ENCODE measurements at regions not wholly inside any gene's neighbourhood (a gene's known extent, or its start where the extent isn't known, plus 50 kb on each side); places are given as distances from the start of the nearest gene placed in this dataset.
"Not testable (repeated sequence)": the region's sequence is repeated elsewhere in the genome, so short reads cannot be mapped to it uniquely, and the experiment has no call there.

DNA sequence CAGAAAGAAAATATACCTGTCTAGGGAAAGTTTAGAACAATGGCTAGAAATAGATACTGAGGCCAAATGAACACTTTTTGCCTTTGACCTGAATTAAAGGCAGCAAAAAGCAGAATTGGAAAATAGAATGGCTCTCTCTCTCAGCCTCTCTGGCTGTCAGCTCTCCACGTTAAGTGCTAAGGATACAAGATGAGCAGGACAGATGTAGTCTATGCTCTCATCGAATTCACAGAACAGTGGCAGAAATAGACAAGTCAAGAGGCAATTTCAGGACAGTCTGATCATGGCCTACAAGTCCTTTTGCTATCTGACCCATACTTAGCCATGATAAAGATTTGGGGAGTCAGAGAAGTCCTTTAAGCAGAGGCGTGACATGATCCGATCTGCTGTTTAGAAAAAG is 120.2 kb upstream of the CREB1 start:
- DNase-seq (ENCODE audit: low read depth), result no peak

DNA sequence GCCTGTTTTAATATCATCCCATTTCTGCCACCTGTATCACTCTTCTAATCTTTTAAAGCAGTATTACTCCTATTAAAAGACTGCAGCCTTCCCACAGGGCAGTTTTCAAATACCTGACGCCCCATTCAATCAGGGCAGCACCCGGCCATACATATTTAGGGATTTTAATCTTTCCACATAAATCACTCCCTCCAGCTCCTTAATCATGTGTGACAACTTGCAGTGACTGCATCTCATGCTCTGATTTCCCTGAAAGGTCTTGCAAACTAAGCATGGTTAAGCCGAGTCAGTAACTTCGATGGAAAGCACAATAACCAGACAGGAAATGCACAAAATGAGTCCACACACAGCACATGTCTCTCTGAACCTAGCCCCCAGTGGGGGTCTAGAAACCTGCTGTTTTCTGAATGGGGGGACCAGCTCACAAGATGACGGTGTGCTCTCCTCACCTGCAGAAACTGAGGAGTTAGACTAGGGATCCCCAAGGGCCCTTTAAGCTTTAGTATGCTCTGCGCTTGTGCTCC is 116.9 kb upstream of the CREB1 start:
- DNase-seq (ENCODE audit: low read depth), result no peak

DNA sequence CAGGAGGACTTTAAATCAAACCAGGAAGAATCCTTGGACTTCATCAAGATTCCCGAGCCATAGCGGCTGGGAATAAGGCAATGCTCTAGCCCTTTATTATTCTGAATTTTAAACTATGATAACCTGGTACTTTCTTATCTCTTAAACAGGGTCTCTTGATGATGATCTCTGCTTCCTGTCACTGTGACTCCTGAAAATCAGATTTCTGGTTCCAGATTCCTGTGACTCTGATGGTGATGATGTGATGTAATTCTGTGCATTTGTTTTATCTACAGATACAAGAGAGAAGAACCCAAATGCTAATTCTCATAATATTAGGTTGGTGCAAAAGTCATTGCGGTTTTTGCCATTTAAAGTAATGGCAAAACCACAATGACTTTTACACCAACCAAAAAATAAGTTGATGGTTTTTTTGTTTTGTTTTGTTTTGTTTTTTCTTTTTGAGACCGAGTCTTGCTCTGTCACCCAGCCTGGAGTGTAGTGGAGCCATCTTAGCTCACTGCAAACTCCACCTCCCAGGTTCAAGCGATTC is 116.3 kb upstream of the CREB1 start:
- no peak for DNase-seq (ENCODE audit: low read depth)

DNA sequence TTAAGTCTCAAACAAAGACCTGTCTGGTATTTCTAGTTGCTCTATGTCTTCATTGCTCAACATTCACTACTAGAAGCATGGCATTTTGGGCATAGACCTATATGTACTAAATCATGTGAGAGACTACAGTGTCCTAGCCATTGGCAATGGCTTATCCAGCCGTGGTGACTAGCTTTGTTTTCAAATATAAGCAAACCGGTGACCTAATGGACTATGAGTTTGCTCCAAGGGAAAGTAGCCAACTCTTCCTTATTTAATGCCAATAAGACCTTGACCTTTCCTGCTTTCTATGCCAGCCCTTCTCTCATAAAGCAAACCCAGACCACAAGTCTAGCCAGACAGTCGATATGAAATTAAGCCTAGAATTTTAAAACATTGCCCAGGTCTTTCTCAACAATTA is 113.7 kb upstream of the CREB1 start:
- no peak for DNase-seq (ENCODE audit: low read depth)

DNA sequence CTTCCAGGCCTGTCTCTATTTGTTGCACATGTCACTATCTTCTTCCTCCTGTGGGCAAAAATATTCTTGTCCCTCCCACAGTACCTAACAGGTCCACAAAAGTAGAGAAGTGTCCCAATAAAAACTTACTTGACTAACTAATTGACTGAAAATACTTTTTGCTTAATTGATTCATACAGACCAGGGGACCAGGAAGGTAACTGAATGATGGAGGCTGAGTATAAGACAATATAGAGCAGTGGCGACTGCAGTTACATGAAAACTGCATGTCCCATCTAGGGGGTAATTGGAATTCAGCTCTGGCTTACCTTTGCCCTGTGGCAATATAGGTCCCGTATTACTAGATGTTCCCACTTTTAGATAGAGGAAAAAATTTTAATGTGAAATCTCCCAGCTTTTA is 112.9 kb upstream of the CREB1 start:
- no peak for DNase-seq (ENCODE audit: low read depth)

DNA sequence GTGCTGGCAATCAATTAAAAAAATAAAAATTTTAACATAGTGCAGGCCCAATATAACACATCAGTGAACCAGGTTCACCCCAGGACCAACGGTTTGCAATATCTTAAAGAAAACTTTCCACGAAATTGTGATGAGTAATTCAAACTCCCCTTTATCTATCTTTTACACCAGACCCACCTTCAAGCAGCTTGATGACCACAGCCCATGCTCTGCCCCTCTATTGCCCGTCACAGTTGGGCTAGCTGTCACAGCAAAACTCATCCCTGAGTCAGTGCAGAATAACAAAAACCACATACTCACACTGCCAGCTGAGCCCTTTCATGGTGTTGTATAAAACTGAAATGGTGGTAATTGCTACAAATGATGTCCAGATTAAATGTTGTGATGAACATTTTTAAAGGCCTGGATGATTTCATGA is 112.5 kb upstream of the CREB1 start:
- no peak for DNase-seq (ENCODE audit: low read depth)

DNA sequence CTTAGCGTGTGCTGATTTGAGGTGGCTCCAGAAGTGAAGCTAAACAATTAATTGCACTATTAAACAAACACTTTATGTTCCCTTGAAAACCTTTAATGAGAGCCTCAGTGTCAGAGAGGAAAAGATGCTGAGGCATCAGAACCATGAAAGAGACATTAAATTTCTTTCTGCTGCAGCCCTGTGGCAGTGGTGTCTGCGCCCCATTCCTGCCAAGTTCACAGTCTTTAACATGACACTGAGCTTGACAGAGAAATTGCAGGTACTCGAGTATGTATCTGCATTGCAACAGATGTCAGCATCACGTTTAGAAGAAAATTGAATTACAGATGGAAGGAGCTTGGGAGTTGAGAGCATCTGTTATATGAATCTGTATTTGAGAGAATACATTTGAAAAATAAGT is 111.3 kb upstream of the CREB1 start:
- no peak for DNase-seq (ENCODE audit: low read depth)

DNA sequence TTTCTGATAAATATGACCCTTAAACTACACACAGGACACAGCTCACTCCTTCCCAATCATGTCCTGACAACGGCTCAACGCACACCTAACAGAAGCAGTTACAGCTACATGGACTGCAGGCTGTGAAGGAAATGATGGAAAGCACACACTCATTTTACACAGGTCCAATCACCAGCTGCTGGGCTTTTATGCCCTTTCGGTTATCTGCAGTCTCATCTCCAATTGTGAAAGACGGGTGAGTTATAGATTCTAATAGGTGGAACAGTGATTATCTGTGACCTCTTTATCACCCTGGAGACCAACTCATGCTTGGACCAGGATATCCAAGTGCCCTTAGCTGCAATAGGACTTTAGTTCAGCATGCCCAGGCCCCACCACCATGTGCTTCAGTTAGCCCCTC is 110.4 kb upstream of the CREB1 start:
- no peak for DNase-seq (ENCODE audit: low read depth)

DNA sequence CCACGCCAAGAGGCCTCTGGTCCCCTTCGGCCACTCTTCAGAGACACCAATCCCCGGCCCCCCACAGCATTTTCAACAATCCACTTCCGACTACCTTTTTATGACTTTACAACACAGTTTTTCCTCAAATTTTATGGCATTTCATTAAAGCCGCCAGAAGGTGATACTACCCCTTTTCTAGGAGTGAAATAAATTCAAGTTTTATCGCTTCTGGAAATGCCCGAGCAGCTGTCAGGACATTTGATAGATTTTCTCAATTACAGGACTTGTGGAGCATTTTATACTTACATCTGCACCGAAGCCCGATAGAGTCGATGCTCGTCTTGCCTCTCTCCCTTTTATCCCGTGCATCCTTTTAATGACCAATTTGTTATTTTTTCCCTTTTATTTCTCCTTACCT is 108.1 kb upstream of the CREB1 start:
- DNase-seq (ENCODE audit: low read depth), result no peak

DNA sequence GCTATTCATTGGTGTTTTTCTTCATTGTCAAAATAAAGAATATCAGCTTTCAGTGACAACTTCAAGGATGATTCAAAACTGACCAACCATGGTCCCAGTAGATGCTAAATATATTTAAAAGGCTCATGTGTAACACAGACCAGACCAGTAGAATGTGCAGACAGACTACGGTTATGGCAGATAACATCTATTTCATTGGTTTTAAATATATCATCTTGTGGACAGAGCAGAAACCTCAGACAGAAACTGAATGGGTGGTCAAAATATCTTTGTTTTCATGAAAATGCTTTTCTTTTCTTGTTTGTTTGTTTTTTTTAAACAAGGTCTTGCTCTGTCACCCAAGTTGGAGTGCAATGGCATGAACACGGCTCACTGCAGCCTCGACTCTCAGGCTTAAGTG is 107.4 kb upstream of the CREB1 start:
- DNase-seq (ENCODE audit: low read depth), result no peak

DNA sequence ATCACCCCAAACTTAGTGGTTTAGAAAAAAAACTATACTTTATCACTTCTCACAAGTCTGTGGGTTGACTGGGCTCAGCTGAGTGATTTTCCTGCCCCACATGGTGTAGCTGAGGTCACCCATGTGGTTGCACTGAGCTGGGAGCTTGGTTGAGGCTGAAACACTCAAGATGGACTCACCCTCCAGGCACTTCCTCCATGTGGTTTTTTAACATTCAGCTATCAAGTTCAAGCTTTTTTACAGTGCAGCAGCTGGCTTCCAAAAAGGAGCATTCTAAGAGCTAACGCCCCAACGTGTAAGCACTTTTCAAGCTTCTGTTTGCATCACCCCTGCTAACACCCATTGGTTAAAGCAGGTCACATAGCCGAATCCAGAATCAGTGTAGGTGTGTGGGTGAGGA is 105.9 kb upstream of the CREB1 start:
- DNase-seq (ENCODE audit: low read depth), result peak; percentile 31

DNA sequence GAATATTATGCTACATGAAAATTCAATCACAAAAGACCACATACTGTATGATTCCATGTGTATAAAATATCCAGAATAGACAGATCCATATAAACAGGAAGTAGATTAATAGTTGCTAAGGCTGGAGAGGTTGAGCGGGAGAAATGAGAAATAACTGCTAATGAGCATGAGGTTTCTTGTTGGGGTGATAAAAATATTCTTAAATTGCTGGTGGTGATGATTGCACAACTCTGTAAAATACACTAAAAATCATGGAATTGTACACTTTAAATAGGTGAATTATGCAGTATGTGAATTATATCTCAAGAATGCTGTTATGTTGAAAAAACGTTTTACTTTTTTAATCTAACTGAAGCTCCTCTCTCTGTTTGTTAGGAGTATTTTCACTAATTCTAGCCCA is 101.8 kb upstream of the CREB1 start:
- DNase-seq (ENCODE audit: low read depth), result no peak

DNA sequence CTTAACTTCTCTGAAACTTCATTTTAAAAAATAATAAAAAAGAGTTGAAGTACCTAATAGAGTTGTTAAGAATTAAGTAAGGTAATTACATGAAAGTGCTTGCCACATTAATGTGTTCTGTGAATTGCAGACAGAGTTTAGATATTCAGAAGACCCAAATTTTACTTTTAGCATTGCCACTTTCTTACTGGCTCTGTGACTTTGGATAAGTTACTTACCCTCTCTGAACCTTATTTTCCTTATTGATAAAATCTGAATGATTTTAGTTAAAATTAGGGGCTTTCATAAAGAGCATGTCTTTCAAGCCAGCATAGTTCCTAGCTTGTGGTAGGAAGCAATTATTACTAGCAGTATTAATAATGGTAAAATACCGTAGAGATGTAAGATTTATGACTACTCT is 101.2 kb upstream of the CREB1 start:
- DNase-seq (ENCODE audit: low read depth), result no peak

DNA sequence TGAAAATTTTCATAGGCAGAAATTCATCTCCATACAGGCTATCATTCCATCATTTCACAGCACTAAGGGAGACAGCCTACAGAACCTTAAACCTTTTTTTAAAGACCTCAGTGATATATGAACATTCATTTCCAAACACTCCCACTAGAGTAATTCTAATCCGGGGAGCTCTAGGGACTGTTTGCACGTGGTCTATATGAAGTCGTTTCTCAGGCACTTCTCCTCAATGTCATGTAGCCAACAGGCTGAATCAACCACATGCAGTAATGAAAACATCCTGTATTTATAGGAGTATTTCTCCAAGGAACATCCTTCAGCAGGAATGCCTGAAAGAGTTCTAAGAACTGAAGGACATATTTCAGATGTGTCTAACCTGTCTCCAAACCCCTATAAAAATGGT is 97.3 kb upstream of the CREB1 start:
- no peak for DNase-seq (ENCODE audit: low read depth)

DNA sequence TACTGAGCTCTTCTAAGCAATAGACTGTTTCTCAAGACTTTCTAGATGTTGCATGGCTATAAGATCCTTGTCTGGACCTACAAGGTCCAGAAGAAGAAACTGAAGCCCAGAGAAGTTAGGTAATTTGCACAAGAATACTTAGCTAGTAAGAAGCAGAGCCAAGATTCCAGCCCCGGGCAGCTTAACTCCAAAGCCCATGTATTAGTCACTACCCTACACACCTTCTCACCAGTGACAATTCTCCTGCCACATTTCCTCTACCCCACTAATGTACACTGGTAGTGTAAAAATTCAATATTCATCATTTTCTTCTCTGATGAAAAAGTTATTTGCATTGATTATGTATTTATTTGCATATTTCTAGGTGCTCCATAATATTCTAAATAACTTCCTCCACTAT is 95.5 kb upstream of the CREB1 start:
- DNase-seq (ENCODE audit: low read depth), result no peak

DNA sequence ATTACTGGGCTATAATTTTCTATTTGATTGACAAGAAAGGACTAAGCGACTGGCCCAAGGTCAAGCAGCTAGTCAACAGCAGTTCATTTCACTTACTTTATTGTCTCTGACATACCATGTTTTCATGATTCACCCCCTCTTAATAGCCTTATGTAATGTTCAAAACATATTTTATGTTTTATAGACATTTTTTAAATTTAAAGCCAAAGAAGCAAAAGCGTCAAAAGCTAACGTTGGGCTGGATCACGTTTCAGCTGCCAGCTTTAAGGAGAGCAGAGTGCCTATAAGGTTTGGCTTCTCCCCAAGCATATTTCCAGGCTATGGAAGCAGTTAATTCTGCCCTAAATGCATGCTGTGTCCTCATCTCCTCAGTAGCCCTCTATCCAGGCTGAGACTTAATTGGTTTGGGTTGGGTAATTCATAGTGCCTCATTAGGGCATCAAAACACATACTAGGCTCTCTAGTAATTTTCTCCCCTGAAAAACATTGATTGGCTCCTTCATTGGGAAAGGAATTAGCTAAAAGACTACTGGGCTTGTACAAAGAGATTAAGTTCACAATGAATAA is 94.8 kb upstream of the CREB1 start:
- no peak for DNase-seq (ENCODE audit: low read depth)

DNA sequence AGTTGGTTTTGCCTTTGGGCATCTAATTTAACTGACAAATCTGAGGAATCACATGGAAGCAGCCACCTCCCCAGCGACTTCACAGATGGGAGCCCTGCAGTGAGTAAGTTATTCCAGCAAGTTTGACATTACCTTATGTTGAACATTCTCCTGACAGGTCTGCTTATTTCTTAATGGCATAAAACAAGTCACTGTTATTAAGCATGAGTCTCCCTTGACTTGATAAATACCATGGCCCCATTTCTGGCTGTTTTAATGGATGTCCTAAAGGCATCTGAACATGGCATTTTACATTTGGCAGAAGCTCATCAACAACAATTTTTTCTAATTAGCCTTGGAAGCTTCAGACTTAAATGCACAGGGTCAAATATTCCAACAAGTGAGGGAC is 92.6 kb upstream of the CREB1 start:
- DNase-seq (ENCODE audit: low read depth), result no peak

DNA sequence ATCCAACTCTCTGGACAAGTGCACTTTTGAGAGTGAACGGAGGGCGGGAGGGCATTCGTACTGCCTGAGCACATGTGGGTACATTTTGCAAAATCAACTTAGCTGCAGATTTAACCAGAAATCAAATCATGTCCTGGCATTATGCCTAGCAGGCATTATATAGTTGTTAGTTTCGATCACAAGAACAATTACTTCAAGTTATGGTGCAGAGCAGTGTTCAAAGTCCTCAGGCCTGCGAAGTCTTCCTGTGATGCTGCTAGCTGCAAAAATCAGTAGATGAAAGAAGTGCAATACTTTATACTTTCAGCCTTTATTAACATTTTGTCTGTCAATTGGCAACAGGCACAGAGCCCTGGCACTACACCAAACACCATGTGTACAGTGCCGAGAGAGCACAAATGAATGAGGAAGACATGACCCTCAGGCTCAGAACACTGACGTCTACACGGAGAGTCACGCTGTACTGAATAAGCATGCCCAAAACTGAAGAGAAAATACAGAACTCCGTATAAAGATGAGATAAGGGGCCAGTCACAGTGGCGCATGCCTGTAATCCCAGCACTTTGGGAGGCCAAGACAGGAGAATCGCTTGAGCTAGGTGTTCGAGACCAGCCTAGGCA is 92.1 kb upstream of the CREB1 start:
- DNase-seq (ENCODE audit: low read depth), result no peak

DNA sequence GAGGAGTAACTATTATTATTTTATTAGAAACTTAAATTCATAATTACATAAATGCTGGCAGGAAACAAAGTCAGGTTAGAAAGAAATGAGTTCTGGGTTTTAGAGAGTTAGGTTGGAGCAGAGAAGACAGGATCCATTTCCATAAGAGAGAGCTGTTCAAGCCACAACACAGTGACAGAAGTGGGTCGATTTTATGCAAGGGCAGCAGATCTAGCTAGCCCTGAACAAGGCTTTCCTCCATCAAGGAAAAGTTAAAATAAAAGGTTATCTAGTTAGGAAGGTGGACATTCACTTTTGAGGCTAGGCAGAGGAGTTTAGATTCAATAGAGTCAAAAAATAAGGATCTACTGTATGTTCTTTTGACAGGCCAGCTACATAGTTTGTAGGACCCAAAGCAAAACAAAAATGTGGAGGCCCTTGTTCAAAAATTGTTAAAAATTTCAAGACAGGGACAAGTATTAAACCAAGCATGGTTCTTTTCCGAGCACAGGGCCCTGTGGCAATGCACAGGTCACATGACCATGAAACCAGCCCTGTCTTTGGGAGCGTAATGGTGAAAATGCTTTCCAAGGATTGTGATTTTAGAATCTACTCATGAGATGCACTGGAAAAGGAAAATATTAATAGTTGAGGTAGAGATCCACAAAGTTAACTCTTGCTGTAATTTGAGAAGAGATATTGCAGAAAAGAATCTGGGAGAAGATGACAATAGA is 91.2 kb upstream of the CREB1 start:
- no peak for DNase-seq (ENCODE audit: low read depth)

DNA sequence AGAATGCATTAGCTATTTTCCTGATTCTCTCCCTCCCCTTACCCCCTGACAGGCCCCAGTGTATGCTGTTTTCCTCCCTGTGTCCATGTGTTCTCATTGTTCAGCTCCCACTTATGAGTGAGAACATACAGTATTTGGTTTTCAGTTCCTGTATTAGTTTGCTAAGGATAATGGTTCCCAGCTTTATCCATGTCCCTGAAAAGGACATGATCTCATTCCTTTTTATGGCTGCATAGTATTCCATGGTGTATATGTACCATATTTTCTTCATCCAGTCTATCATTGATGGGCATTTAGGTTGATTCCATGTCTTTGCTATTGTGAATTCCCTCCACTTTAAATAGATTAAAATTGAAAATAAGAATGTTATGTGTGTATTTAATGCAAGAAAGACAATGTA is 89.9 kb upstream of the CREB1 start:
- DNase-seq (ENCODE audit: low read depth), result not testable (repeated sequence)

DNA sequence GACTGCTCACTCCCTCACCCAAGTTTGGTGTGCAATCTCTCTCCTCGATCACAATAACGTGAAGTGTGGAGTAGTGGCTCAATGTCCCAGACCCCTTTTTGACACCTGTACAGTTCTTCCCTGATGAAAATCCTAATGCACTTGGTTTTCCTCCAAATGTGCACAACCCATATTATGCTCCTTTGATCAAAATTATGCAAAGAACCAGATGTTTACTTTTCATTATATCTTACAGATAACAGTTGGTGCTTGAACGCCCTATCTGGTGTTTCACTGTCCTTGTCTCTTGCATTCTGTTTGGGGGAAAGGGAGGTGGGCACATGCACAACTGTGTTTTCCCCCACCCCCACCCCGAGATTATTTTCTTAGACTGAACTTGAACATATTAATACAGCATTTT is 85.0 kb upstream of the CREB1 start:
- no peak for DNase-seq (ENCODE audit: low read depth)

DNA sequence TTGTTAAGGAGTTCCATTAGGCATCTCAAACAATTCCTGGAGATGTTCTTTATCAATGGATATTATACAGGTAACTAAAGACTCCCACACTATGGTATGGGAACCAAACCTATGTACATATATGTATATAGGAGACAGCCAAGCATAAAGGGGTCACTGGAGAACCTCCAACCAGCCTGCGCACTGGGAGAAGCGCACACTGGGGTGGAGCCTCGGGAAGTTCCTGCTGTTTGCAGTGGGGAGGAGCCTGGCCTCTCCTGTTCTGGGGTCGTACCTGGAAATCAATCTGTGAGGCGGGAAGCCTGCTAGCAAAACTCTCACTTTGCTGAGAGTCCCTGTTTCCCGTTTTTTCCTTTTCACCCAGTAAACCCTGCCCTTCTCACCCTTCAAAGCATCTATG is 83.1 kb upstream of the CREB1 start:
- DNase-seq (ENCODE audit: low read depth), result no peak

DNA sequence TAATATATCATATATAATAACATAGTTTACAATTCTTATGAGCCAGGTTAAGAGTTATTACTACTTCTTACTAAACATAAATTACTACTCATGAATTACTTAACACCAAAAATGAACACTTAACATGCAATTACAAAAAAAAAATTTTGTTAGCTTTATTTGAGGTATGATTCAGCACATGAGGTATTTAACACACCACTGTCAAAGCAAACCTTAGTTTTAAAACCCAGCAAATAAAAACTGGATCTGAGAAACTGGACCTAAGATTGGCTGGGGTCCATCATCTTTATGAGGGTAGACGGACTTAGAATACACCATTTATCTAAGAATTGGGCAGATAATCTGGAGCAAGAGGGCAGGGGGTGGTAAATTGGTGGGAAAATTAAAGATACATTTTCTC is 81.8 kb upstream of the CREB1 start:
- DNase-seq (ENCODE audit: low read depth), result no peak
